GM18858 (cell line): ENCODE measurements at regions not wholly inside any gene's neighbourhood (a gene's known extent, or its start where the extent isn't known, plus 50 kb on each side); places are given as distances from the start of the nearest gene placed in this dataset.

Experiments
- ATAC-seq: cut with Tn5 transposase; IDR thresholded peaks from one replicate; pipeline ENCODE4 v1.9.1; 2021; ENCODE audit not compliant: unreplicated experiment

- no peak for ATAC-seq
Measured at GRCh38 chr12:124687917-124688316, 120.5 kb upstream of the NCOR2 start.

- ATAC-seq, result no peak
Measured at GRCh38 chr12:124687174-124687902, 119.9 kb upstream of the NCOR2 start.

- no peak for ATAC-seq
Measured at GRCh38 chr12:124686370-124687173, 119.2 kb upstream of the NCOR2 start.

- no peak for ATAC-seq
Measured at GRCh38 chr12:124685689-124686369, 118.4 kb upstream of the NCOR2 start.

GRCh38 chr12:124684971-124685688, 117.7 kb upstream of the NCOR2 start:
- no peak for ATAC-seq

GRCh38 chr12:124684496-124684895, 117.1 kb upstream of the NCOR2 start:
- no peak for ATAC-seq

- no peak for ATAC-seq
Measured at GRCh38 chr12:124683152-124684124, 116.0 kb upstream of the NCOR2 start.

- ATAC-seq, result no peak
Measured at GRCh38 chr12:124682425-124683151, 115.2 kb upstream of the NCOR2 start.

- ATAC-seq, result no peak
Measured at GRCh38 chr12:124681779-124682391, 114.5 kb upstream of the NCOR2 start.

- ATAC-seq, result no peak
Measured at GRCh38 chr12:124680863-124681778, 113.7 kb upstream of the NCOR2 start.

- ATAC-seq, result no peak
Measured at GRCh38 chr12:124679533-124680371, 112.3 kb upstream of the NCOR2 start.

GRCh38 chr12:124679047-124679446, 111.6 kb upstream of the NCOR2 start:
- no peak for ATAC-seq

GRCh38 chr12:124678421-124678893, 111.0 kb upstream of the NCOR2 start:
- no peak for ATAC-seq

- ATAC-seq, result no peak
Measured at GRCh38 chr12:124677552-124678356, 110.3 kb upstream of the NCOR2 start.

- ATAC-seq, result no peak
Measured at GRCh38 chr12:124676714-124677462, 109.5 kb upstream of the NCOR2 start.
